IMR-90 (cell line): ENCODE measurements at regions not wholly inside any gene's neighbourhood (a gene's known extent, or its start where the extent isn't known, plus 50 kb on each side); places are given as distances from the start of the nearest gene placed in this dataset.

Experiments
- ATAC-seq: fragments of 200-7000 bp; cut with Tn5 transposase; 2 replicates; pipeline ENCODE4 v1.9.1; 2020; ENCODE audit warnings: low read depth, mild to moderate bottlenecking, moderate library complexity
- BruUV-seq: library from RNA; stranded (reverse); fragments of 400-500 nt; replicated peaks from 2 replicates; lab custom pipeline; 2021; lab: Mats Ljungman, UMichigan
- CTCF ChIA-PET: fragments of 300-600 bp; formaldehyde crosslinking; extraction: SDS; loops from one replicate; lab custom pipeline; 2021; ENCODE audit warnings: antibody characterized with exemption; lab: Yijun Ruan, JAX
- POLR2A ChIA-PET: fragments of 300-600 bp; sonication (Branson Sonifier 250); formaldehyde crosslinking; loops from one replicate; lab custom pipeline; 2022; ENCODE audit warnings: antibody characterized with exemption; ENCODE audit not compliant: unreplicated experiment; lab: Charles Lee
- DNase-seq: peaks from one replicate; pipeline ENCODE4 v3.0.0; 2013
- H2AFZ ChIP-seq: replicated peaks from 2 replicates; pipeline ENCODE3; 2013; ENCODE audit warnings: low read length, mild to moderate bottlenecking; ENCODE audit not compliant: poor library complexity
- H2AK5ac ChIP-seq: 2 replicates; pipeline ENCODE4 v1.6.1; 2013; ENCODE audit warnings: low read depth, low read length, inconsistent platforms
- H2AK9ac ChIP-seq: replicated peaks from 2 replicates; pipeline ENCODE3; 2013; ENCODE audit warnings: mild to moderate bottlenecking, low read depth, low read length, moderate library complexity; ENCODE audit not compliant: poor library complexity
- H2BK120ac ChIP-seq: 2 replicates; pipeline ENCODE4 v1.6.1; 2013; ENCODE audit warnings: low read depth, low read length, inconsistent platforms
- H2BK15ac ChIP-seq: 3 replicates; pipeline ENCODE4 v1.6.1; 2013; ENCODE audit warnings: low read depth, low read length, inconsistent platforms
- H2BK20ac ChIP-seq: 2 replicates; pipeline ENCODE4 v1.6.1; 2013; ENCODE audit warnings: low read depth, mild to moderate bottlenecking, inconsistent platforms, low read length, moderate library complexity
- H2BK5ac ChIP-seq: 2 replicates; pipeline ENCODE4 v1.6.1; 2013; ENCODE audit warnings: mild to moderate bottlenecking, low read depth, low read length, inconsistent platforms; ENCODE audit not compliant: poor library complexity, severe bottlenecking
- H3K14ac ChIP-seq: replicated peaks from 2 replicates; pipeline ENCODE4 v1.6.1; 2013; ENCODE audit warnings: low read depth, low read length, inconsistent platforms
- H3K18ac ChIP-seq: 2 replicates; pipeline ENCODE4 v1.6.1; 2013; ENCODE audit warnings: low read depth, low read length, control low read depth
- H3K23ac ChIP-seq: 2 replicates; pipeline ENCODE4 v1.6.1; 2013; ENCODE audit warnings: low read depth, low read length, inconsistent platforms
- H3K27ac ChIP-seq: 2 replicates; pipeline ENCODE4 v1.5.1; 2013; ENCODE audit warnings: mild to moderate bottlenecking, control low read depth, low read length; ENCODE audit not compliant: insufficient read depth
- H3K27me3 ChIP-seq: 2 replicates; pipeline ENCODE4 v1.6.1; 2013; ENCODE audit warnings: low read length; ENCODE audit not compliant: control insufficient read depth, insufficient read depth
- H3K36me3 ChIP-seq: 2 replicates; pipeline ENCODE4 v1.6.1; 2013; ENCODE audit warnings: low read length, mixed read lengths; ENCODE audit not compliant: control insufficient read depth, insufficient read depth
- H3K4ac ChIP-seq: 2 replicates; pipeline ENCODE4 v1.6.1; 2013; ENCODE audit warnings: low read depth, low read length, inconsistent platforms
- H3K4me1 ChIP-seq: 2 replicates; pipeline ENCODE4 v1.6.1; 2013; ENCODE audit warnings: low read length, mixed read lengths; ENCODE audit not compliant: control insufficient read depth, insufficient read depth
- H3K4me2 ChIP-seq: 2 replicates; pipeline ENCODE4 v1.6.1; 2013; ENCODE audit warnings: low read depth, mild to moderate bottlenecking, control low read depth, low read length, moderate library complexity
- H3K4me3 ChIP-seq: 2 replicates; pipeline ENCODE4 v1.5.1; 2013; ENCODE audit warnings: low read depth, mild to moderate bottlenecking, control low read depth, low read length, moderate library complexity; ENCODE audit not compliant: insufficient read depth
- H3K56ac ChIP-seq: 2 replicates; pipeline ENCODE4 v1.6.1; 2013; ENCODE audit warnings: low read length, inconsistent platforms; ENCODE audit not compliant: insufficient read depth; ENCODE audit errors: extremely low read depth
- H3K79me1 ChIP-seq, 2 experiments: 2 replicates each; pipeline ENCODE4 v1.6.1; 2013; ENCODE audit warnings: low read length in 2 of 2, inconsistent platforms in 1 of 2, low read depth in 1 of 2
- H3K9ac ChIP-seq: 2 replicates; pipeline ENCODE4 v1.6.1; 2013; ENCODE audit warnings: low read depth, low read length, control low read depth
- H3K9me1 ChIP-seq: 2 replicates; pipeline ENCODE4 v1.6.1; 2013; ENCODE audit warnings: low read length, inconsistent platforms; ENCODE audit not compliant: insufficient read depth
- H3K9me3 ChIP-seq: 2 replicates; pipeline ENCODE4 v1.6.1; 2013; ENCODE audit warnings: low read length; ENCODE audit not compliant: control insufficient read depth, insufficient read depth
- H4K20me1 ChIP-seq: 2 replicates; pipeline ENCODE4 v1.6.1; 2013; ENCODE audit warnings: low read length, inconsistent platforms; ENCODE audit not compliant: insufficient read depth
- H4K5ac ChIP-seq: 2 replicates; pipeline ENCODE4 v1.6.1; 2013; ENCODE audit warnings: mild to moderate bottlenecking, low read depth, low read length, control low read depth
- H4K8ac ChIP-seq, 2 experiments: 2 replicates each; pipeline ENCODE4 v1.6.1; 2013; ENCODE audit warnings: low read depth in 2 of 2, low read length in 2 of 2, control low read depth in 1 of 2, inconsistent platforms in 1 of 2
- H4K91ac ChIP-seq: 2 replicates; pipeline ENCODE4 v1.6.1; 2013; ENCODE audit warnings: low read depth, low read length, inconsistent platforms; ENCODE audit not compliant: insufficient read depth
- BHLHE40 ChIP-seq: fragments of 150-350 bp; IDR thresholded peaks from 2 replicates; pipeline ENCODE4 v1.6.1; 2016; ENCODE audit warnings: mild to moderate bottlenecking, low read depth, low read length
- CHD1 ChIP-seq: IDR thresholded peaks from 2 replicates; pipeline ENCODE4 v1.6.1; 2012; ENCODE audit warnings: low read depth, low read length, improper control_type of control experiment
- FOS ChIP-seq: fragments of 150-350 bp; IDR thresholded peaks from 2 replicates; pipeline ENCODE4 v1.6.1; 2016; ENCODE audit warnings: low read depth, low read length
- MAFK ChIP-seq: IDR thresholded peaks from 2 replicates; pipeline ENCODE4 v1.6.1; 2012; ENCODE audit warnings: low read depth, low read length, improper control_type of control experiment
- MAZ ChIP-seq: IDR thresholded peaks from 2 replicates; pipeline ENCODE4 v1.6.1; 2012; ENCODE audit warnings: low read depth, mild to moderate bottlenecking, low read length, improper control_type of control experiment, moderate library complexity, borderline replicate concordance
- MXI1 ChIP-seq: IDR thresholded peaks from 2 replicates; pipeline ENCODE4 v1.6.1; 2012; ENCODE audit warnings: low read depth, mild to moderate bottlenecking, low read length, moderate library complexity, borderline replicate concordance
- NFE2L2 ChIP-seq: fragments of 150-350 bp; IDR thresholded peaks from 2 replicates; pipeline ENCODE4 v1.6.1; 2016; ENCODE audit warnings: low read depth, mild to moderate bottlenecking, low read length
- POLR2A ChIP-seq: IDR thresholded peaks from 2 replicates; pipeline ENCODE4 v1.6.1; 2012; ENCODE audit warnings: mild to moderate bottlenecking, low read depth, low read length
- RCOR1 ChIP-seq: IDR thresholded peaks from 2 replicates; pipeline ENCODE4 v1.6.1; 2012; ENCODE audit warnings: mild to moderate bottlenecking, low read length, improper control_type of control experiment; ENCODE audit not compliant: insufficient replicate concordance
- SMC3 ChIP-seq: fragments of 150-350 bp; IDR thresholded peaks from 2 replicates; pipeline ENCODE4 v1.6.1; 2016; ENCODE audit warnings: low read depth, mild to moderate bottlenecking, antibody characterized with exemption, low read length, moderate library complexity
- USF2 ChIP-seq: fragments of 150-350 bp; IDR thresholded peaks from 2 replicates; pipeline ENCODE4 v1.6.1; 2017; ENCODE audit warnings: mild to moderate bottlenecking, antibody characterized with exemption, low read length, low read depth
- dilution Hi-C: fragments of 300-500 bp; cut with HindIII; formaldehyde crosslinking; loops from one replicate; pipeline ENCODE4 v1.14.3; 2018; ENCODE audit warnings: low sequenced_read_pairs; ENCODE audit not compliant: unreplicated experiment
- in situ Hi-C: fragments of 300-500 bp; cut with MboI; formaldehyde crosslinking; loops from 3 replicates; pipeline ENCODE4 v1.14.3; 2019; ENCODE audit warnings: low sequenced_read_pairs, inconsistent platforms, mixed read lengths
- intact Hi-C: fragments of 100-400 bp; cut with micrococcal nuclease; formaldehyde crosslinking; loops from 2 replicates; pipeline ENCODE4 v1.10.0; 2022

GRCh38 chrY:12212394-12212793 is 488.6 kb upstream of the USP9Y start:
- H4K20me1 ChIP-seq, result no peaks in the 10 kb centered on the region
- H3K36me3 ChIP-seq, result no peaks in the 10 kb centered on the region
- H3K18ac ChIP-seq, result no peak overlapping the region
- no peak overlapping the region for H3K9ac ChIP-seq
- H3K79me1 ChIP-seq, result no peaks in the 10 kb centered on the region
- H3K4me3 ChIP-seq, result no peak overlapping the region
- H2BK120ac ChIP-seq, result no peak overlapping the region
- POLR2A ChIA-PET, result no interaction called here
- dilution Hi-C loops, result no loop called here
- no peak overlapping the region for H4K5ac ChIP-seq
- H2AK5ac ChIP-seq, result no peak overlapping the region
- no peaks in the 10 kb centered on the region for H3K9me3 ChIP-seq
- DNase-seq (no peak), ATAC-seq (no peak)
- H3K4me1 ChIP-seq, result no peaks in the 10 kb centered on the region
- H2AK9ac ChIP-seq, result no peak overlapping the region
- CTCF ChIA-PET, result no interaction called here
- TF ChIP-seq BHLHE40 (no peak), FOS (no peak), RCOR1 (no peak), POLR2A (no peak), MXI1 (no peak), NFE2L2 (no peak), USF2 (no peak), CHD1 (no peak), SMC3 (no peak), MAFK (no peak), MAZ (no peak)
- H3K14ac ChIP-seq, result no peak overlapping the region
- H4K91ac ChIP-seq, result no peak overlapping the region
- no peak overlapping the region for H3K23ac ChIP-seq
- in situ Hi-C loops, result no loop called here
- no peak overlapping the region for H3K27ac ChIP-seq
- intact Hi-C loops, result no loop called here
- no peak overlapping the region for H3K4ac ChIP-seq
- no peak overlapping the region for H2BK15ac ChIP-seq
- H3K9me1 ChIP-seq, result no peaks in the 10 kb centered on the region
- no TSS peak for BruUV-seq
- H3K56ac ChIP-seq, result no peak overlapping the region
- H2BK5ac ChIP-seq, result no peak overlapping the region
- no peak overlapping the region for H2BK20ac ChIP-seq
- H3K4me2 ChIP-seq, result no peak overlapping the region
- no peaks in the 10 kb centered on the region for H3K27me3 ChIP-seq
- H2AFZ ChIP-seq, result no peak overlapping the region
- H4K8ac ChIP-seq, result no peak overlapping the region
